ENCODE measurements at regions not wholly inside any gene's neighbourhood (a gene's known extent, or its start where the extent isn't known, plus 50 kb on each side); places are given as distances from the start of the nearest gene placed in this dataset.

DNA sequence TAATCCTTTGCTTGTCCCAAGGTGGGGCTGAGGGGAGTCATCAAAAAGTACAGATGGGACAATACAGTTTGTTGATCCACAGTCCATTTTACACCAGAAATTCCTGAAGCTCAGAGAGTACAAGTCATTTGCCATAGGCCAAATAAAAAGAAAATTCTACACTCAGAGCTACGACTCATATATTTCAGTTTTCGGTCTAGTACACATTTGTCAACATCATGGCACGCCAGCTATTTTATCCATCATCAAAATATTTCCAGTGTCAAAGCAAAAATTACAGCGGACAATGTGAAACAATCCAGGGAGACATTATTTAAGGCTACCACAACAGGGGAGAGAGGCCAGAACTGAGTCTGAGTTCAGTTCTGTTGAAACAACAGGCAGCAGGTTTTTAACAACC lies 587.5 kb upstream of the DSEL start:
- TF ChIP-seq, protein P1, sequence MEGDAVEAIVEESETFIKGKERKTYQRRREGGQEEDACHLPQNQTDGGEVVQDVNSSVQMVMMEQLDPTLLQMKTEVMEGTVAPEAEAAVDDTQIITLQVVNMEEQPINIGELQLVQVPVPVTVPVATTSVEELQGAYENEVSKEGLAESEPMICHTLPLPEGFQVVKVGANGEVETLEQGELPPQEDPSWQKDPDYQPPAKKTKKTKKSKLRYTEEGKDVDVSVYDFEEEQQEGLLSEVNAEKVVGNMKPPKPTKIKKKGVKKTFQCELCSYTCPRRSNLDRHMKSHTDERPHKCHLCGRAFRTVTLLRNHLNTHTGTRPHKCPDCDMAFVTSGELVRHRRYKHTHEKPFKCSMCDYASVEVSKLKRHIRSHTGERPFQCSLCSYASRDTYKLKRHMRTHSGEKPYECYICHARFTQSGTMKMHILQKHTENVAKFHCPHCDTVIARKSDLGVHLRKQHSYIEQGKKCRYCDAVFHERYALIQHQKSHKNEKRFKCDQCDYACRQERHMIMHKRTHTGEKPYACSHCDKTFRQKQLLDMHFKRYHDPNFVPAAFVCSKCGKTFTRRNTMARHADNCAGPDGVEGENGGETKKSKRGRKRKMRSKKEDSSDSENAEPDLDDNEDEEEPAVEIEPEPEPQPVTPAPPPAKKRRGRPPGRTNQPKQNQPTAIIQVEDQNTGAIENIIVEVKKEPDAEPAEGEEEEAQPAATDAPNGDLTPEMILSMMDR (IDR thresholded peaks at IDR 0.05; ENCODE audit: low read depth, low read length): no peak
- TF ChIP-seq, protein P2, sequence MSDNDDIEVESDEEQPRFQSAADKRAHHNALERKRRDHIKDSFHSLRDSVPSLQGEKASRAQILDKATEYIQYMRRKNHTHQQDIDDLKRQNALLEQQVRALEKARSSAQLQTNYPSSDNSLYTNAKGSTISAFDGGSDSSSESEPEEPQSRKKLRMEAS (IDR thresholded peaks at IDR 0.05; ENCODE audit: low read depth, low read length): no peak
- TF ChIP-seq POLR2A (IDR thresholded peaks at IDR 0.05; ENCODE audit: extremely low read depth, insufficient read length): no peak
- no peak for TF ChIP-seq MYC (IDR thresholded peaks at IDR 0.05; ENCODE audit: low read depth, low read length)
